ENCODE measurements at regions not wholly inside any gene's neighbourhood (a gene's known extent, or its start where the extent isn't known, plus 50 kb on each side); places are given as distances from the start of the nearest gene placed in this dataset.

GRCh38 chr5:144815131-144815530, 644.5 kb downstream of the KCTD16 start:
- TF ChIP-seq CTCF (IDR thresholded peaks at IDR 0.05) (no peak), POLR2A (IDR thresholded peaks at IDR 0.05) (no peak)

Data from heart left ventricle (tissue), 13 donors.